ENCODE measurements at regions not wholly inside any gene's neighbourhood (a gene's known extent, or its start where the extent isn't known, plus 50 kb on each side); places are given as distances from the start of the nearest gene placed in this dataset.
"Not testable (repeated sequence)": the region's sequence is repeated elsewhere in the genome, so short reads cannot be mapped to it uniquely, and the experiment has no call there.

- no peak for DNase-seq
Observed at GRCh38 chr4:134708616-134709015, 507.0 kb upstream of the PABPC4L start.

GRCh38 chr4:134708026-134708425 lies 506.4 kb upstream of the PABPC4L start:
- DNase-seq = no peak

DNA sequence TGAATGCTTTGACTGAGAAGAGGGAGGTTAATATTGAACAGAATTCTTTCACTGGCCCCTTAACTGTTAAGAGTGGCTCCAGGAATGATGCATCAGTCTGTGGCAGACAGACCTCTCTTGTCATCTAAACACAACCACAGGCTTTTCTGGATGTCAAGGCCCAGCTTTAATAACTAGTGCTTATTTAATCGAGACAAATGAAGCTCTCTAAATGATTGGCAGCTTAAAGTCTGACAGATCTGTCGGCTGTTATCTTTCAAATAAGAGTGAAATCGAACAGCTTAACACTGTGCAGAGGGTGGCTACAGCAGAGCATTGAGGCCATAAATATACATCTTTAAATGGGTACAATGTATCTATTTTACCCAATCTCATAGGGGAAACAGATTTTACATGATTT lies 500.8 kb upstream of the PABPC4L start:
- no peak for DNase-seq

GRCh38 chr4:134700251-134700650 lies 498.7 kb upstream of the PABPC4L start:
- no peak for DNase-seq

GRCh38 chr4:134698831-134699230 lies 497.2 kb upstream of the PABPC4L start:
- DNase-seq = not testable (repeated sequence)

DNA sequence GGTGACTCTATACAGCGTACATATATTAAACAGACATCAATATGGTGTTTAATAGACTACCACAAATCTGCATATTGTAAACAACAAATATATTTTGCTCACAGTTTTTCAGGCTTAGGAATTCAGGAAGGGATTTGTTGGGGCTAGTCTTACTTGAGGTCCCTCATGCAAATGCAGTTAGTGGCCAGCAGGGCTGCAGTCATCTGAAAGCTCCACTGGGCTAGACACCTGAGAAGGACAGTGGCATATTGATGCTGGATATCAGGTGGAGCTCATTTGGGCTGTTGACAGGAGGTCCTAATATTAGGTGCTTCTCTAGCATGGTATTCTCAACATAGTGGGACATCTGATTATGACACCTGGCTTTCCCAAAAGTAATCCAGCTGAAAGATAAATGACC lies 493.8 kb upstream of the PABPC4L start:
- no peak for DNase-seq

DNA sequence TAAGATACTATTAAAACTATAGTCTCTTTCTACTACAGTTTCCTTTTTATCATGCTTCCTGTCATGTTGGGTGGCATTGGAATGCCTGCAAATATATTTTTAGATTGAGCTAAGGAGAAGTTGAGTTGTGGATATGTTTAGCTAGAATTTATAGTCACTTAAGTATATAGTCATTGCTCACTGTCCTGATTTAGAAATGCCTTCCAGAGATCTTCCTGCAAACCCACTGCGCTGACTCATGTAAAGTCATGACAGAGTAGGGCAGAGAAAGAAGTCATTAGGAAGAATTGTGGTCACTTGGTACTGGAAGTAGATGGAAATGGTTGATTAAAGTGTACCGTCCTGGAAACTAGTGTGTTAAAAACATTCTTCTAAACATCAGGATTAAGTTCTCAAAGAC lies 490.3 kb upstream of the PABPC4L start:
- DNase-seq = no peak

- DNase-seq = no peak
Observed at GRCh38 chr4:134687646-134688628, 486.3 kb upstream of the PABPC4L start.

DNA sequence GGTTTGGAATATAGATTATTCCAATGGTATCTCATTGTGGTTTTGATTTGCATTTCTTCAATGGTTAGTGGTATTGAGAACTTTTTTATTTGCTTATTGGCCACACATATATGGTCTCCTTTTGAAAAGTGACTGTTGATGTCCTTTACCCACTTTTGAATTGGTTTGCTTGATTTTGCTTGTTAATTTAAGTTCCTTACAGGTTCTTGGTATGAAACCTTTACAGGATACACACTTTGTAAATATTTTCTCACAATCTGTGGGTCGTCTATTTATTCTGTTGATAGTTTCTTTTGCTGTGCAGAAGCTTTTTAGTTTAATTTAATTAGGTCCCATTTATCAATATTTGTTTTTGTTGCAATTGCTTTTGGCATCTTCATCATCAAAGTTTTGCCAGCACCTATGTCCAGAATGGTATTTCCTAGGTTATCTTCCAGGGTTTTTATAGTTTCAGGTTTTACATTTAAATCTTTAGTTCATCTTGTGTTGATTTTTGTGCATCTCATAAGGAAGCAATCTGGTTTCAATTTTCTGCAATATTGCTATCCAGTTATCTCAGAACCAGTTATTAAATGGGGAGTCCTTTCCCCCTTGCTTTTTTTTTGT lies 475.7 kb upstream of the PABPC4L start:
- no peak for DNase-seq

- DNase-seq = no peak
Observed at GRCh38 chr4:134668237-134668636, 466.6 kb upstream of the PABPC4L start.

DNA sequence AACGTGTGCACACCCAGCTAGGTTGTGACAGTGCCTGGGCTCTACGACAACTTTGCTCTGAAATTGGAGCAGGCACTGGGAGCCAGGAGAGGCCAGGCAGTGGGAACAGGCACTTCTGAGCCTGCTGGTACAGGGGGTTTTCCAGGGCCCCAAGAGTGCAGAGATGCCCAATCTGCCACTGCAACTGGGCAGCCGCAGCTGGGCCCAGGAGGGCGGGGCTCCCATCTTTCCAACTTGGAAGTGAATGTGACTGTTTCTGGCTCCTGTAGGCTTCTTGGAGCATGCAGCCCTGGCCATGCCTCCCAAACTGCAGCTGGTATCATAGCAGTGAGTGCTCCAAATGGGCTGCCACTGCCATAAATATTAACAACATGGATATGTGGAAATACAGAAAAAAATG lies 465.1 kb upstream of the PABPC4L start:
- DNase-seq = no peak

- no peak for DNase-seq
Observed at GRCh38 chr4:134665429-134665828, 463.8 kb upstream of the PABPC4L start.

- DNase-seq = no peak
Observed at GRCh38 chr4:134663742-134664141, 462.2 kb upstream of the PABPC4L start.

- no peak for DNase-seq
Observed at GRCh38 chr4:134650461-134650860, 448.9 kb upstream of the PABPC4L start.

GRCh38 chr4:134645778-134646177 lies 444.2 kb upstream of the PABPC4L start:
- DNase-seq = no peak

DNA sequence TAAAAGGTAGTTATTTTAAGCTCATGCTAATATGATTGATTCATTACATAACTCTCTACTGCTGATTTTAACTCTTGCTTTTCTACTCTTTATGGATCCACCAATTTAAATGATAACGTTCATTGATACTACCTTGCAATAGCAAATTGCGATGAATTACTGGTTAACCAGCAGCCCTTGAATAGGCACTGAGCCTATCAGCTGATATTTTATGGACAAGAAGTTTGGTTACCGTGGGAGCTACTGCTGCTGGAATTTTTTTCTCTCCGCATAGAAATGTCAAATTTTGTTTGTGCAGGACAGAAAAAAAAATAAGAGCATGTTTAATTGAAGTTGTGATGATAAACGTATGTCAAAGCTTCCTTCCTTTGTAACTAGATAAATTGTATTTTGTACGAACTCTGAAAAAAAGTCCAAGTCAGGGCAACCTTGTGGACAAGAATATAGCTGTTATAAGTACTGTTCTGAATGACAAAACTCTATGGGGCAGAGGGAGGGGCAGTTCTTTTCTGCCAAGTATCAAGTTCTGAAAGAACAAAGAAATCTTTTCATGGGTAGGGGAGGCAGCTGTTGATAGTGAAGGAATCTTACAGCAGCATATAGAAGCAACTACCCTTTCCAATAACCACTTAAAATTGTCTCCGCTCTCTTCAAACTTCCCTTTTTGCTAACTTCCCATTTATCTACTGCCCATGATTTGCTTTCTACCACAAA lies 434.9 kb upstream of the PABPC4L start:
- DNase-seq = no peak

GRCh38 chr4:134634301-134634700 lies 432.7 kb upstream of the PABPC4L start:
- DNase-seq = no peak

- no peak for DNase-seq
Observed at GRCh38 chr4:134632056-134632455, 430.5 kb upstream of the PABPC4L start.

- DNase-seq = no peak
Observed at GRCh38 chr4:134628066-134628465, 426.5 kb upstream of the PABPC4L start.

DNA sequence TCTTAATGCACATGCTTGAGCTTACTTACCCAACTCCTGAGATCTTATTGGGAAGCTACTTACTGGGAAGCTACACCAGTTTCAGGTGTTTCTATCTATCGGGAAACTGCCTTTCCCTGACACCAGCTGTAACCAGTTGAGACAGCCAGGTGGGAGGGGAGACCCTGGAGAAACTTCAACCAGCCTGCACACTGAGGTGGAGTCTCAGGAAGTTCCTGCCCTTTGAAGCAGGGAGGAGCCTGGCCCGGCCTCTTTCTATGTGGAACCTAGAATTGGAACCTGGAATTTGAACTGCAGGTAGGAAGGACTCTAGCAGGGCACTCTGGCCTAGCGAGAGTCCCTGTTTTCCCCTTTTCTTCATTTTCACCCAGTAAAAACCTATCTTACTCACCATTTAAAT lies 425.8 kb upstream of the PABPC4L start:
- DNase-seq = no peak

GRCh38 chr4:134624365-134624764 lies 422.8 kb upstream of the PABPC4L start:
- DNase-seq = no peak
